GM23338 (cell line): ENCODE measurements at regions not wholly inside any gene's neighbourhood (a gene's known extent, or its start where the extent isn't known, plus 50 kb on each side); places are given as distances from the start of the nearest gene placed in this dataset.

Experiments
- ATAC-seq: fragments of 200-7000 bp; cut with Tn5 transposase; 3 replicates; pipeline ENCODE4 v1.9.1; 2020
- DNase-seq: peaks from one replicate; pipeline ENCODE4 v3.0.0-alpha.2; 2015; ENCODE audit warnings: low spot score
- H2AFZ ChIP-seq: fragments of 200-600 bp; sonication (generic); 2 replicates; pipeline ENCODE4 v1.8.0; 2016; ENCODE audit warnings: antibody characterized with exemption, mild to moderate bottlenecking, moderate library complexity
- H3F3A ChIP-seq: fragments of 200-600 bp; sonication (generic); replicated peaks from 2 replicates; pipeline ENCODE4 v1.8.0; 2017; ENCODE audit warnings: antibody characterized with exemption, mixed run types, low read depth
- H3K27ac ChIP-seq: fragments of 200-600 bp; sonication (generic); 2 replicates; pipeline ENCODE4 v1.6.1; 2016; ENCODE audit warnings: low read depth
- H3K27me3 ChIP-seq: fragments of 200-600 bp; sonication (generic); 2 replicates; pipeline ENCODE4 v1.8.0; 2016; ENCODE audit warnings: mild to moderate bottlenecking, mixed run types, moderate library complexity; ENCODE audit not compliant: insufficient read depth
- H3K36me3 ChIP-seq: fragments of 200-600 bp; sonication (generic); 2 replicates; pipeline ENCODE4 v1.8.0; 2016; ENCODE audit warnings: mild to moderate bottlenecking; ENCODE audit not compliant: insufficient read depth
- H3K4me1 ChIP-seq: fragments of 200-600 bp; sonication (generic); 2 replicates; pipeline ENCODE4 v1.8.0; 2016; ENCODE audit warnings: mild to moderate bottlenecking, moderate library complexity; ENCODE audit not compliant: insufficient read depth
- H3K4me2 ChIP-seq: fragments of 200-600 bp; sonication (generic); 2 replicates; pipeline ENCODE4 v1.7.1; 2017; ENCODE audit warnings: mixed run types
- H3K4me3 ChIP-seq: fragments of 200-600 bp; sonication (generic); 2 replicates; pipeline ENCODE4 v1.6.1; 2016; ENCODE audit warnings: mixed run types
- H3K79me2 ChIP-seq: fragments of 200-600 bp; sonication (generic); replicated peaks from 2 replicates; pipeline ENCODE4 v1.8.0; 2017; ENCODE audit warnings: mild to moderate bottlenecking; ENCODE audit not compliant: insufficient read depth
- H3K9me2 ChIP-seq: fragments of 200-600 bp; sonication (generic); 2 replicates; pipeline ENCODE4 v1.8.0; 2017; ENCODE audit not compliant: insufficient read depth
- H4K20me1 ChIP-seq: fragments of 200-600 bp; sonication (generic); replicated peaks from 2 replicates; pipeline ENCODE4 v1.8.0; 2017; ENCODE audit warnings: mild to moderate bottlenecking; ENCODE audit not compliant: insufficient read depth
- H3K27ac Mint-ChIP-seq: 2 replicates; pipeline ENCODE4 v1.8.0; 2020; ENCODE audit warnings: inconsistent platforms, mild to moderate bottlenecking, moderate library complexity, mixed read lengths
- H3K27me3 Mint-ChIP-seq: 3 replicates; pipeline ENCODE4 v1.8.0; 2022; ENCODE audit warnings: low read depth, mild to moderate bottlenecking, moderate library complexity, mixed read lengths, inconsistent platforms; ENCODE audit not compliant: insufficient read depth, poor library complexity
- H3K36me3 Mint-ChIP-seq: 3 replicates; pipeline ENCODE4 v1.8.0; 2021; ENCODE audit warnings: low read depth, mild to moderate bottlenecking, inconsistent platforms, moderate library complexity, mixed read lengths
- H3K4me1 Mint-ChIP-seq: 3 replicates; pipeline ENCODE4 v1.8.0; 2020; ENCODE audit warnings: mild to moderate bottlenecking, inconsistent platforms, mixed read lengths
- H3K4me3 Mint-ChIP-seq: 3 replicates; pipeline ENCODE4 v1.8.0; 2021; ENCODE audit warnings: moderate library complexity, mild to moderate bottlenecking, inconsistent platforms, mixed read lengths
- H3K9me3 Mint-ChIP-seq: 3 replicates; pipeline ENCODE4 v1.8.0; 2020; ENCODE audit warnings: moderate library complexity, mild to moderate bottlenecking, inconsistent platforms, mixed read lengths
- CREB1 ChIP-seq: fragments of 250-450 bp; sonication (Bioruptor Pico); IDR thresholded peaks from 2 replicates; pipeline ENCODE4 v1.5.0; 2020; ENCODE audit warnings: low read depth, mild to moderate bottlenecking, moderate library complexity
- CTCF ChIP-seq, 2 experiments: fragments of 200-600 bp in 1 of 2; sonication (generic) in 1 of 2; conservative IDR thresholded peaks; 2 replicates each; pipeline versions ENCODE4 v1.5.1 to v1.6.1; 2016 to 2017; ENCODE audit warnings: antibody characterized with exemption in 2 of 2, low read depth in 2 of 2, mild to moderate bottlenecking in 2 of 2, moderate library complexity in 1 of 2
- ETS1 ChIP-seq: IDR thresholded peaks from 2 replicates; pipeline ENCODE4 v1.6.1; 2016; ENCODE audit warnings: antibody characterized with exemption
- EZH2 ChIP-seq: fragments of 200-600 bp; sonication (generic); IDR thresholded peaks from one replicate; pipeline ENCODE4 v1.8.0; 2017; ENCODE audit warnings: antibody characterized with exemption, mild to moderate bottlenecking, low read depth; ENCODE audit not compliant: unreplicated experiment
- EZH2phosphoT487 ChIP-seq: fragments of 200-600 bp; sonication (generic); IDR thresholded peaks from one replicate; pipeline ENCODE4 v1.8.1; 2018; ENCODE audit warnings: antibody characterized with exemption; ENCODE audit not compliant: unreplicated experiment
- JUNB ChIP-seq: IDR thresholded peaks from one replicate; pipeline ENCODE4 v1.6.1; 2016; ENCODE audit warnings: antibody characterized with exemption; ENCODE audit not compliant: unreplicated experiment
- NANOG ChIP-seq: IDR thresholded peaks from 2 replicates; pipeline ENCODE4 v1.6.1; 2016; ENCODE audit warnings: antibody characterized with exemption, borderline replicate concordance
- POLR2AphosphoS5 ChIP-seq: IDR thresholded peaks from 2 replicates; pipeline ENCODE4 v1.6.1; 2016; ENCODE audit warnings: antibody characterized with exemption, low read depth
- REST ChIP-seq: IDR thresholded peaks from one replicate; pipeline ENCODE4 v1.6.1; 2018; ENCODE audit warnings: antibody characterized with exemption; ENCODE audit not compliant: unreplicated experiment
- STAT1 ChIP-seq: IDR thresholded peaks from one replicate; pipeline ENCODE4 v1.6.1; 2016; ENCODE audit warnings: antibody characterized with exemption; ENCODE audit not compliant: unreplicated experiment
- ZNF114 ChIP-seq: fragments of 250-450 bp; sonication (Bioruptor Pico); IDR thresholded peaks from 2 replicates; pipeline ENCODE4 v1.5.0; 2020; ENCODE audit warnings: mild to moderate bottlenecking, moderate library complexity
- ZNF331 ChIP-seq: fragments of 250-450 bp; sonication (Bioruptor Pico); IDR thresholded peaks from 2 replicates; pipeline ENCODE4 v1.5.0; 2020; ENCODE audit warnings: low read depth, mild to moderate bottlenecking, moderate library complexity
- ZNF462 ChIP-seq: fragments of 250-450 bp; sonication (Bioruptor Pico); IDR thresholded peaks from 2 replicates; pipeline ENCODE4 v1.5.0; 2020; ENCODE audit warnings: mild to moderate bottlenecking, moderate library complexity

GRCh38 chr9:115277301-115277700, 159.3 kb upstream of the TNC start:
- Histone ChIP-seq H3K4me1 (peaks cover 6% of the 10 kb centered on the region; the same call in 1 of the 2 replicates), H3K4me2 (no peak overlapping the region), H3K9me2 (no peaks in the 10 kb centered on the region), H4K20me1 (no peaks in the 10 kb centered on the region; the same call in 1 of the 2 replicates), H3K36me3 (no peaks in the 10 kb centered on the region), H2AFZ (no peak overlapping the region), H3K79me2 (no peaks in the 10 kb centered on the region), H3K4me3 (no peak overlapping the region), H3K27me3 (no peaks in the 10 kb centered on the region), H3F3A (no peaks in the 10 kb centered on the region), H3K27ac (no peak overlapping the region)
- Mint-ChIP-seq H3K9me3 (no peaks in the 10 kb centered on the region), H3K27ac (no peak overlapping the region), H3K4me1 (peaks cover 4% of the 10 kb centered on the region; the same call in 1 of the 3 replicates), H3K27me3 (no peaks in the 10 kb centered on the region), H3K36me3 (no peaks in the 10 kb centered on the region), H3K4me3 (no peak overlapping the region)
- TF ChIP-seq STAT1 (no peak), EZH2phosphoT487 (no peak), ZNF114 (CRISPR knock-in tag) (no peak), CTCF (conservative IDR thresholded peaks at IDR 0.05; ENCODE audit: low read depth in 2 of 2) (no peak), REST (no peak), EZH2 (no peak), CREB1 (CRISPR knock-in tag) (no peak), ZNF331 (CRISPR knock-in tag) (no peak), ZNF462 (no peak), JUNB (no peak), NANOG (no peak), ETS1 (no peak), POLR2AphosphoS5 (no peak)
- DNase-seq (no peak), ATAC-seq (no peak)
